A673 (cell line): ENCODE measurements at regions not wholly inside any gene's neighbourhood (a gene's known extent, or its start where the extent isn't known, plus 50 kb on each side); places are given as distances from the start of the nearest gene placed in this dataset.
"Not testable (repeated sequence)": the region's sequence is repeated elsewhere in the genome, so short reads cannot be mapped to it uniquely, and the experiment has no call there.

Source experiments
- BruUV-seq: library from RNA; stranded (reverse); fragments of 400-500 nt; replicated peaks from 2 replicates; lab custom pipeline; 2021; lab: Mats Ljungman, UMichigan
- CTCF ChIA-PET: fragments of 300-600 bp; sonication (Branson Sonifier 250); formaldehyde crosslinking; loops from one replicate; lab custom pipeline; 2022; ENCODE audit warnings: antibody characterized with exemption; lab: Charles Lee
- POLR2A ChIA-PET: fragments of 300-600 bp; sonication (Branson Sonifier 250); formaldehyde crosslinking; loops from one replicate; lab custom pipeline; 2022; ENCODE audit warnings: antibody characterized with exemption; ENCODE audit not compliant: low non-redundant PET; lab: Charles Lee
- DNase-seq: peaks from one replicate; pipeline ENCODE4 v3.0.0-alpha.2; 2015; ENCODE audit warnings: low spot score
- H3K27ac ChIP-seq: fragments of 200-600 bp; sonication (generic); 2 replicates; pipeline ENCODE4 v1.5.1; 2016; ENCODE audit warnings: mixed run types, low read depth, mild to moderate bottlenecking, mixed read lengths, antibody characterized with exemption, low read length; ENCODE audit not compliant: poor library complexity, severe bottlenecking
- H3K27me3 ChIP-seq: fragments of 200-600 bp; sonication (generic); replicated peaks from 2 replicates; pipeline ENCODE4 v1.6.1; 2017; ENCODE audit warnings: mixed run types, low read depth, mild to moderate bottlenecking, mixed read lengths, antibody characterized with exemption, low read length; ENCODE audit not compliant: insufficient read depth, poor library complexity
- H3K36me3 ChIP-seq: fragments of 200-600 bp; sonication (generic); 2 replicates; pipeline ENCODE4 v1.6.1; 2016; ENCODE audit warnings: mixed run types, mild to moderate bottlenecking, mixed read lengths, antibody characterized with exemption, low read length; ENCODE audit not compliant: insufficient read depth, poor library complexity, severe bottlenecking
- H3K4me1 ChIP-seq: fragments of 200-600 bp; sonication (generic); 2 replicates; pipeline ENCODE4 v1.6.1; 2017; ENCODE audit warnings: mixed run types, mild to moderate bottlenecking, mixed read lengths, antibody characterized with exemption, low read length; ENCODE audit not compliant: insufficient read depth, poor library complexity, severe bottlenecking
- H3K4me3 ChIP-seq: fragments of 200-600 bp; sonication (generic); 2 replicates; pipeline ENCODE4 v1.5.1; 2016; ENCODE audit warnings: low read depth, mixed run types, mild to moderate bottlenecking, mixed read lengths, low read length; ENCODE audit not compliant: poor library complexity, severe bottlenecking
- H3K9me3 ChIP-seq: fragments of 200-600 bp; sonication (generic); 2 replicates; pipeline ENCODE4 v1.6.1; 2016; ENCODE audit warnings: mixed run types, low read depth, mild to moderate bottlenecking, mixed read lengths, antibody characterized with exemption, low read length; ENCODE audit not compliant: poor library complexity, severe bottlenecking
- CTCF ChIP-seq: fragments of 300-800, 200-600 bp; sonication (generic); conservative IDR thresholded peaks from 2 replicates; pipeline ENCODE4 v1.5.1; 2017; ENCODE audit warnings: low read depth, mild to moderate bottlenecking, antibody characterized with exemption, low read length, moderate library complexity, mixed read lengths
- EZH2 ChIP-seq: fragments of 200-600 bp; sonication (generic); IDR thresholded peaks from 2 replicates; pipeline ENCODE4 v1.6.1; 2017; ENCODE audit warnings: borderline replicate concordance, low read depth, mild to moderate bottlenecking, mixed read lengths, antibody characterized with exemption, low read length; ENCODE audit not compliant: poor library complexity, severe bottlenecking
- intact Hi-C: fragments of 100-400 bp; cut with micrococcal nuclease; formaldehyde crosslinking; loops from one replicate; pipeline ENCODE4 v1.10.0; 2022; ENCODE audit not compliant: unreplicated experiment

GRCh38 chr21:10424097-10424886 is 97.1 kb upstream of the TPTE start:
- CTCF ChIA-PET, H3K27me3 ChIP-seq, H3K36me3 ChIP-seq, H3K27ac ChIP-seq, H3K4me1 ChIP-seq, POLR2A ChIA-PET, BruUV-seq, H3K4me3 ChIP-seq, DNase-seq, intact Hi-C loops: not testable (repeated sequence)
- H3K9me3 ChIP-seq: peaks cover 75% of the 10 kb centered on the region

GRCh38 chr21:10424887-10425145 is 96.6 kb upstream of the TPTE start:
- intact Hi-C loops, BruUV-seq, POLR2A ChIA-PET: not testable (repeated sequence)

GRCh38 chr21:10425856-10426255 is 95.5 kb upstream of the TPTE start:
- DNase-seq: no peak
- no peak overlapping the region for H3K27ac ChIP-seq
- ChIA-PET POLR2A (no interaction called here), CTCF (no interaction called here)
- no TSS peak for BruUV-seq
- peaks cover 82% of the 10 kb centered on the region for H3K9me3 ChIP-seq
- no peak overlapping the region for H3K4me3 ChIP-seq
- intact Hi-C loops: no loop called here
- TF ChIP-seq CTCF (no peak), EZH2 (no peak)
- no peaks in the 10 kb centered on the region for H3K27me3 ChIP-seq
- no peaks in the 10 kb centered on the region for H3K4me1 ChIP-seq
- no peaks in the 10 kb centered on the region for H3K36me3 ChIP-seq

More at GRCh38 chr21:10424887-10425145, 96.6 kb upstream of the TPTE start:
- H3K36me3 ChIP-seq, H3K27me3 ChIP-seq, H3K4me1 ChIP-seq, H3K27ac ChIP-seq, CTCF ChIA-PET, DNase-seq, H3K4me3 ChIP-seq: not testable (repeated sequence)
- H3K9me3 ChIP-seq: peaks cover 76% of the 10 kb centered on the region

GRCh38 chr21:10426812-10427211 is 94.6 kb upstream of the TPTE start:
- H3K4me3 ChIP-seq, DNase-seq, CTCF ChIA-PET, H3K27me3 ChIP-seq, H3K4me1 ChIP-seq, BruUV-seq, intact Hi-C loops, POLR2A ChIA-PET, H3K27ac ChIP-seq, H3K36me3 ChIP-seq: not testable (repeated sequence)
- peaks cover 84% of the 10 kb centered on the region for H3K9me3 ChIP-seq

GRCh38 chr21:10427277-10427676 is 94.1 kb upstream of the TPTE start:
- BruUV-seq, DNase-seq: not testable (repeated sequence)

GRCh38 chr21:10428981-10429534 is 92.3 kb upstream of the TPTE start:
- H3K27me3 ChIP-seq, H3K4me3 ChIP-seq, DNase-seq, H3K36me3 ChIP-seq, intact Hi-C loops, H3K4me1 ChIP-seq, POLR2A ChIA-PET, CTCF ChIA-PET, H3K27ac ChIP-seq, BruUV-seq: not testable (repeated sequence)
- H3K9me3 ChIP-seq: peaks cover 89% of the 10 kb centered on the region

More at GRCh38 chr21:10427277-10427676, 94.1 kb upstream of the TPTE start:
- CTCF ChIA-PET, POLR2A ChIA-PET, H3K27ac ChIP-seq, H3K27me3 ChIP-seq, H3K4me1 ChIP-seq, H3K36me3 ChIP-seq, H3K4me3 ChIP-seq, intact Hi-C loops: not testable (repeated sequence)
- H3K9me3 ChIP-seq: peaks cover 85% of the 10 kb centered on the region
